Liver (tissue), 8 donors: ENCODE measurements at regions not wholly inside any gene's neighbourhood (a gene's known extent, or its start where the extent isn't known, plus 50 kb on each side); places are given as distances from the start of the nearest gene placed in this dataset. TPM values are rescaled to one million over a fixed set of nuclear protein-coding genes. Genes with fewer than 3 reads are reported as not detected.

Experiments used
- DNase-seq: peaks from one replicate; pipeline ENCODE4 v3.0.0-alpha.2; 2017; ENCODE audit warnings: low spot score
- H3K27ac ChIP-seq, 2 donors: one replicate each; pipeline ENCODE4 v1.7.0; 2013; ENCODE audit warnings: inconsistent platforms in 2 of 2, low read length in 2 of 2, control low read depth in 1 of 2, low read depth in 1 of 2, mild to moderate bottlenecking in 1 of 2
- H3K27me3 ChIP-seq, 4 donors: one replicate each; pipeline versions ENCODE4 v1.6.1 to v1.7.0; 2013; ENCODE audit warnings: low read length in 3 of 4, inconsistent platforms in 1 of 4, mild to moderate bottlenecking in 1 of 4, moderate library complexity in 1 of 4; ENCODE audit not compliant: control insufficient read depth in 4 of 4, insufficient read depth in 4 of 4
- H3K36me3 ChIP-seq, 4 donors: one replicate each; pipeline versions ENCODE4 v1.6.1 to v1.7.0; 2013; ENCODE audit warnings: low read length in 3 of 4, mild to moderate bottlenecking in 3 of 4, low read depth in 1 of 4, moderate library complexity in 1 of 4; ENCODE audit not compliant: control insufficient read depth in 4 of 4, insufficient read depth in 3 of 4
- H3K4me1 ChIP-seq, 4 donors: one replicate each; pipeline versions ENCODE4 v1.6.1 to v1.7.0; 2013; ENCODE audit warnings: low read length in 3 of 4, mild to moderate bottlenecking in 3 of 4, moderate library complexity in 1 of 4; ENCODE audit not compliant: control insufficient read depth in 4 of 4, insufficient read depth in 4 of 4
- H3K4me3 ChIP-seq, 3 donors: one replicate each; pipeline versions ENCODE4 v1.6.1 to v1.7.0; 2013; ENCODE audit warnings: low read length in 3 of 3, control low read depth in 1 of 3, low read depth in 1 of 3, mild to moderate bottlenecking in 1 of 3
- H3K9ac ChIP-seq, 2 donors: one replicate each; pipeline ENCODE4 v1.7.0; 2013; ENCODE audit warnings: low read length in 2 of 2, mild to moderate bottlenecking in 2 of 2, moderate library complexity in 2 of 2, control low read depth in 1 of 2, low read depth in 1 of 2
- H3K9me3 ChIP-seq, 4 donors: one replicate each; pipeline versions ENCODE4 v1.6.1 to v1.7.0; 2013; ENCODE audit warnings: low read length in 3 of 4; ENCODE audit not compliant: control insufficient read depth in 4 of 4
- EGR1 ChIP-seq, 2 donors: IDR thresholded peaks; 2 replicates each; pipeline ENCODE4 v1.6.1; 2016 to 2018; ENCODE audit warnings: antibody characterized with exemption in 2 of 2, low read depth in 2 of 2
- FOXA1 ChIP-seq: IDR thresholded peaks from 2 replicates; pipeline ENCODE4 v1.6.1; 2016; ENCODE audit warnings: antibody characterized with exemption
- FOXA2 ChIP-seq: IDR thresholded peaks from 2 replicates; pipeline ENCODE4 v1.6.1; 2016; ENCODE audit warnings: antibody characterized with exemption
- GABPA ChIP-seq, 2 donors: IDR thresholded peaks in 1 of 2; conservative IDR thresholded peaks in 1 of 2; 2 replicates each; pipeline ENCODE4 v1.6.1; 2016; ENCODE audit warnings: antibody characterized with exemption in 2 of 2, mild to moderate bottlenecking in 1 of 2, moderate library complexity in 1 of 2
- HNF4A ChIP-seq, 2 donors: conservative IDR thresholded peaks; 2 replicates each; pipeline ENCODE4 v1.6.1; 2016; ENCODE audit warnings: antibody characterized with exemption in 2 of 2, mild to moderate bottlenecking in 2 of 2
- HNF4G ChIP-seq: IDR thresholded peaks from 2 replicates; pipeline ENCODE4 v1.6.1; 2016; ENCODE audit warnings: antibody characterized with exemption
- JUND ChIP-seq, 2 donors: IDR thresholded peaks; 2 replicates each; pipeline ENCODE4 v1.6.1; 2016; ENCODE audit warnings: antibody characterized with exemption in 2 of 2
- MAX ChIP-seq: IDR thresholded peaks from 2 replicates; pipeline ENCODE4 v1.6.1; 2016; ENCODE audit warnings: antibody characterized with exemption
- NR2F2 ChIP-seq: IDR thresholded peaks from 2 replicates; pipeline ENCODE4 v1.6.1; 2016; ENCODE audit warnings: antibody characterized with exemption
- RAD21 ChIP-seq, 2 donors: IDR thresholded peaks; 2 replicates each; pipeline ENCODE4 v1.6.1; 2016; ENCODE audit warnings: antibody characterized with exemption in 2 of 2, mild to moderate bottlenecking in 2 of 2
- REST ChIP-seq: IDR thresholded peaks from 2 replicates; pipeline ENCODE4 v1.6.1; 2016; ENCODE audit warnings: antibody characterized with exemption, mild to moderate bottlenecking
- RXRA ChIP-seq, 2 donors: IDR thresholded peaks; 2 replicates each; pipeline ENCODE4 v1.6.1; 2017 to 2018; ENCODE audit warnings: antibody characterized with exemption in 2 of 2, mild to moderate bottlenecking in 1 of 2
- SP1 ChIP-seq: IDR thresholded peaks from 2 replicates; pipeline ENCODE4 v1.6.1; 2018; ENCODE audit warnings: antibody characterized with exemption, mild to moderate bottlenecking
- TAF1 ChIP-seq: conservative IDR thresholded peaks from 2 replicates; pipeline ENCODE4 v1.6.1; 2016; ENCODE audit warnings: antibody characterized with exemption, mild to moderate bottlenecking
- ZBTB33 ChIP-seq: IDR thresholded peaks from 2 replicates; pipeline ENCODE4 v1.6.1; 2016; ENCODE audit warnings: antibody characterized with exemption
- whole genome bisulfite sequencing: extraction: QIAGEN DNeasy Blood & Tissue Kit; methylation state at CpG from one replicate; pipeline ENCODE4 v1.1.7; 2013; 5-methylcytosine and 5-hydroxymethylcytosine counted together
- small RNA-seq: library from RNA; depleted of rRNA; stranded (forward); fragments of <200 nt; gene quantifications from one replicate; pipeline ENCODE3, GENCODE V24; 2014
- donor health status: healthy.
- donor health status: healthy.
- donor health status: healthy.
- donor health status: healthy.

- H3K27ac ChIP-seq, result no peak overlapping the region
Observed at GRCh38 chr10:32109603-32110002, 53.4 kb upstream of the KIF5B start.

More at GRCh38 chr10:32109603-32110002, 53.4 kb upstream of the KIF5B start:
- Histone ChIP-seq H3K36me3 (no peaks in the 10 kb centered on the region), H3K9ac (no peak overlapping the region), H3K9me3 (no peaks in the 10 kb centered on the region), H3K4me3 (no peak overlapping the region), H3K27me3 (no peaks in the 10 kb centered on the region), H3K4me1 (peaks cover 0 to 2% (median 0%) of the 10 kb centered on the region in 4 donors)
- no peak for DNase-seq
- WGBS, result 90% methylated on average over 24 of the region's 24 CpGs
- TF ChIP-seq ZBTB33 (no peak), EGR1 (IDR thresholded peaks at IDR 0.05; ENCODE audit: low read depth in 2 of 2) (no peak), FOXA1 (no peak), REST (no peak), JUND (IDR thresholded peaks at IDR 0.05) (no peak), TAF1 (no peak), RXRA (IDR thresholded peaks at IDR 0.05) (no peak), FOXA2 (no peak), HNF4A (conservative IDR thresholded peaks at IDR 0.05) (no peak), HNF4G (no peak), NR2F2 (no peak), SP1 (no peak), RAD21 (IDR thresholded peaks at IDR 0.05) (no peak), GABPA (IDR thresholded peaks at IDR 0.05 in 1 of 2, conservative IDR thresholded peaks at IDR 0.05 in 1 of 2) (no peak), MAX (no peak)

Small RNA genes in the stretch of these regions (small RNA-seq; reads per million reads assigned to genes)
- gene AL161932.1 (not detected), gene RNU7-22P (not detected)
